GM12891 (cell line): ENCODE measurements at regions not wholly inside any gene's neighbourhood (a gene's known extent, or its start where the extent isn't known, plus 50 kb on each side); places are given as distances from the start of the nearest gene placed in this dataset.

Experiments used
- DNase-seq: peaks from one replicate; pipeline ENCODE4 v3.0.0; 2011; ENCODE audit warnings: low spot score; ENCODE audit not compliant: insufficient read length
- FAIRE-seq: peaks from 2 replicates; lab custom pipeline; 2011; peaks lifted over from hg19 to GRCh38; lab: Jason Lieb, UNC
- PAX5 ChIP-seq: IDR thresholded peaks from 2 replicates; pipeline ENCODE4 v1.6.1; 2011; ENCODE audit warnings: low read length, moderate library complexity, mild to moderate bottlenecking; ENCODE audit not compliant: insufficient read depth, severe bottlenecking
- POLR2A ChIP-seq: IDR thresholded peaks from 2 replicates; pipeline ENCODE4 v1.6.1; 2011; ENCODE audit warnings: low read depth, low read length, control low read depth
- POLR2AphosphoS5 ChIP-seq: IDR thresholded peaks from 2 replicates; pipeline ENCODE4 v1.6.1; 2011; ENCODE audit warnings: low read depth, low read length, control low read depth
- POU2F2 ChIP-seq: IDR thresholded peaks from 2 replicates; pipeline ENCODE4 v1.6.1; 2011; ENCODE audit warnings: low read depth, mild to moderate bottlenecking, control low read depth, low read length, moderate library complexity
- SPI1 ChIP-seq: IDR thresholded peaks from 2 replicates; pipeline ENCODE4 v1.6.1; 2011; ENCODE audit warnings: low read depth, low read length, control low read depth
- TAF1 ChIP-seq: IDR thresholded peaks from 2 replicates; pipeline ENCODE4 v1.6.1; 2011; ENCODE audit warnings: low read depth, low read length, control low read depth

- FAIRE-seq, result no peak
- TF ChIP-seq TAF1, result no peak
- no peak for TF ChIP-seq PAX5
- no peak for TF ChIP-seq POLR2AphosphoS5
- no peak for TF ChIP-seq POLR2A
- no peak for TF ChIP-seq POU2F2
- no peak for TF ChIP-seq SPI1
- DNase-seq, result no peak
Measured at GRCh38 chr2:58852905-58853304, 611.8 kb upstream of the FANCL start.

GRCh38 chr2:58852243-58852642 is 611.1 kb upstream of the FANCL start:
- FAIRE-seq (no peak), DNase-seq (no peak)

GRCh38 chr2:58851598-58851997 is 610.5 kb upstream of the FANCL start:
- FAIRE-seq (no peak), DNase-seq (no peak)
- TF ChIP-seq POU2F2 (no peak), TAF1 (no peak), SPI1 (no peak), PAX5 (no peak)

More at GRCh38 chr2:58852243-58852642, 611.1 kb upstream of the FANCL start:
- no peak for TF ChIP-seq SPI1
- TF ChIP-seq POU2F2, result no peak
- TF ChIP-seq POLR2AphosphoS5, result no peak
- no peak for TF ChIP-seq POLR2A
- TF ChIP-seq PAX5, result no peak
- no peak for TF ChIP-seq TAF1

GRCh38 chr2:58845011-58845410 is 603.9 kb upstream of the FANCL start:
- FAIRE-seq (no peak), DNase-seq (no peak)
- TF ChIP-seq PAX5 (no peak), POU2F2 (no peak), POLR2AphosphoS5 (no peak), TAF1 (no peak), POLR2A (no peak), SPI1 (no peak)

GRCh38 chr2:58842501-58843155 is 601.5 kb upstream of the FANCL start:
- TF ChIP-seq SPI1, result no peak
- TF ChIP-seq POLR2AphosphoS5, result no peak
- no peak for TF ChIP-seq POLR2A
- DNase-seq (no peak), FAIRE-seq (no peak)

- TF ChIP-seq POU2F2 (no peak), POLR2AphosphoS5 (no peak), SPI1 (no peak), POLR2A (no peak), TAF1 (no peak), PAX5 (no peak)
- FAIRE-seq, result no peak
- DNase-seq, result peak; percentile 5
Measured at GRCh38 chr2:58834404-58834803, 593.3 kb upstream of the FANCL start.

GRCh38 chr2:58826795-58827194 is 585.7 kb upstream of the FANCL start:
- TF ChIP-seq POLR2A, result no peak
- no peak for TF ChIP-seq SPI1
- no peak for TF ChIP-seq POU2F2
- TF ChIP-seq TAF1, result no peak
- TF ChIP-seq POLR2AphosphoS5, result no peak
- TF ChIP-seq PAX5, result no peak
- no peak for FAIRE-seq
- DNase-seq, result no peak

GRCh38 chr2:58812771-58813344 is 571.7 kb upstream of the FANCL start:
- no peak for DNase-seq

GRCh38 chr2:58805126-58805525 is 564.0 kb upstream of the FANCL start:
- DNase-seq, result no peak
- no peak for TF ChIP-seq POLR2A
- TF ChIP-seq SPI1, result no peak
- TF ChIP-seq POLR2AphosphoS5, result no peak
- no peak for TF ChIP-seq PAX5
- TF ChIP-seq POU2F2, result no peak
- FAIRE-seq, result no peak

More at GRCh38 chr2:58812771-58813344, 571.7 kb upstream of the FANCL start:
- FAIRE-seq, result no peak
- TF ChIP-seq SPI1 (no peak), POU2F2 (no peak), TAF1 (no peak), PAX5 (no peak), POLR2AphosphoS5 (no peak), POLR2A (no peak)

- TF ChIP-seq POLR2AphosphoS5 (no peak), POU2F2 (no peak), TAF1 (no peak), POLR2A (no peak), PAX5 (no peak), SPI1 (no peak)
- DNase-seq (no peak), FAIRE-seq (no peak)
Measured at GRCh38 chr2:58803192-58803591, 562.1 kb upstream of the FANCL start.
